Common myeloid progenitor, CD34-positive (primary cell): ENCODE measurements at regions not wholly inside any gene's neighbourhood (a gene's known extent, or its start where the extent isn't known, plus 50 kb on each side); places are given as distances from the start of the nearest gene placed in this dataset.

Experiments
- CTCF ChIA-PET: fragments of 350-600 bp; sonication (Branson Sonifier 250); formaldehyde crosslinking; loops from one replicate; lab custom pipeline; 2021; ENCODE audit warnings: antibody characterized with exemption; lab: Charles Lee
- POLR2A ChIA-PET: fragments of 350-600 bp; sonication (Branson Sonifier 250); formaldehyde crosslinking; loops from one replicate; lab custom pipeline; 2021; ENCODE audit warnings: antibody characterized with exemption; lab: Charles Lee
- DNase-seq, 3 donors: peaks; one replicate each; pipeline versions ENCODE4 v3.0.0 to v3.0.0-alpha.2; 2013
- H3K27ac ChIP-seq, 2 experiments: 1 replicate in 1 of 2; 2 replicates in 1 of 2; pipeline ENCODE4 v1.7.0; 2013; ENCODE audit warnings: inconsistent platforms in 2 of 2, low read length in 2 of 2, mild to moderate bottlenecking in 2 of 2, low read depth in 1 of 2, moderate library complexity in 1 of 2; ENCODE audit not compliant: severe bottlenecking in 2 of 2, insufficient read depth in 1 of 2, poor library complexity in 1 of 2
- H3K27me3 ChIP-seq, 5 experiments: replicated peaks in 2 of 5; 1 replicate in 3 of 5; 2 replicates in 2 of 5; pipeline versions ENCODE4 v1.6.1 to v1.7.0; 2013; ENCODE audit warnings: low read length in 4 of 5, mild to moderate bottlenecking in 2 of 5, moderate library complexity in 2 of 5, inconsistent platforms in 1 of 5; ENCODE audit not compliant: insufficient read depth in 5 of 5, control insufficient read depth in 4 of 5
- H3K36me3 ChIP-seq, 4 experiments: 1 replicate in 2 of 4; 2 replicates in 2 of 4; pipeline versions ENCODE4 v1.6.1 to v1.7.0; 2013; ENCODE audit warnings: low read length in 3 of 4, control low read depth in 1 of 4, mild to moderate bottlenecking in 1 of 4; ENCODE audit not compliant: control insufficient read depth in 4 of 4, insufficient read depth in 4 of 4
- H3K4me1 ChIP-seq, 4 experiments: 1 replicate in 3 of 4; 2 replicates in 1 of 4; pipeline versions ENCODE4 v1.6.1 to v1.7.1; 2013; ENCODE audit warnings: low read length in 3 of 4, mild to moderate bottlenecking in 3 of 4, control low read depth in 1 of 4, inconsistent platforms in 1 of 4, moderate library complexity in 1 of 4; ENCODE audit not compliant: control insufficient read depth in 4 of 4, insufficient read depth in 4 of 4; ENCODE audit errors: control extremely low read depth in 1 of 4
- H3K4me3 ChIP-seq, 7 experiments: 1 replicate in 4 of 7; 2 replicates in 3 of 7; pipeline versions ENCODE4 v1.5.1 to v1.7.0; 2013; ENCODE audit warnings: mild to moderate bottlenecking in 7 of 7, low read length in 6 of 7, moderate library complexity in 6 of 7, inconsistent platforms in 2 of 7, low read depth in 2 of 7, control low read depth in 1 of 7; ENCODE audit not compliant: insufficient read depth in 4 of 7, control insufficient read depth in 1 of 7; ENCODE audit errors: extremely low read depth in 1 of 7
- H3K9me3 ChIP-seq, 5 experiments: 1 replicate in 4 of 5; 2 replicates in 1 of 5; pipeline versions ENCODE4 v1.6.1 to v1.7.1; 2013; ENCODE audit warnings: low read length in 4 of 5, mild to moderate bottlenecking in 2 of 5, inconsistent platforms in 1 of 5, low read depth in 1 of 5, moderate library complexity in 1 of 5; ENCODE audit not compliant: control insufficient read depth in 4 of 5, insufficient read depth in 2 of 5; ENCODE audit errors: control extremely low read depth in 1 of 5
- WGBS: methylation state at CpG from one replicate; pipeline ENCODE4 v1.1.5; 2013; ENCODE audit not compliant: insufficient coverage; 5-methylcytosine and 5-hydroxymethylcytosine counted together

- H3K27me3 ChIP-seq = no peaks in the 10 kb centered on the region
- H3K9me3 ChIP-seq = no peaks in the 10 kb centered on the region
- no peak for DNase-seq
- H3K36me3 ChIP-seq = no peaks in the 10 kb centered on the region
- H3K4me1 ChIP-seq = no peaks in the 10 kb centered on the region
- 91% methylated on average over 7 of the region's 10 CpGs for WGBS
- no peak overlapping the region for H3K4me3 ChIP-seq
- ChIA-PET CTCF (interaction anchor here (1.6 kb wide), 1 partner anchor 8 kb away, joined by 4 read pairs; no protein-coding TSS in a partner anchor), POLR2A (no interaction called here)
- H3K27ac ChIP-seq = no peak overlapping the region
Observed at GRCh38 chr13:106986687-106987426, 418.9 kb upstream of the ARGLU1 start.

- POLR2A ChIA-PET = no interaction called here
- Histone ChIP-seq H3K4me1 (no peaks in the 10 kb centered on the region), H3K9me3 (no peaks in the 10 kb centered on the region), H3K36me3 (no peaks in the 10 kb centered on the region), H3K4me3 (no peak overlapping the region), H3K27ac (no peak overlapping the region), H3K27me3 (no peaks in the 10 kb centered on the region)
- 89% methylated on average over 5 of the region's 7 CpGs for WGBS
- DNase-seq = no peak
- CTCF ChIA-PET = interaction anchor here (1.6 kb wide), 1 partner anchor 8 kb away, joined by 4 read pairs; no protein-coding TSS in a partner anchor
Observed at GRCh38 chr13:106986033-106986484, 418.1 kb upstream of the ARGLU1 start.

DNA sequence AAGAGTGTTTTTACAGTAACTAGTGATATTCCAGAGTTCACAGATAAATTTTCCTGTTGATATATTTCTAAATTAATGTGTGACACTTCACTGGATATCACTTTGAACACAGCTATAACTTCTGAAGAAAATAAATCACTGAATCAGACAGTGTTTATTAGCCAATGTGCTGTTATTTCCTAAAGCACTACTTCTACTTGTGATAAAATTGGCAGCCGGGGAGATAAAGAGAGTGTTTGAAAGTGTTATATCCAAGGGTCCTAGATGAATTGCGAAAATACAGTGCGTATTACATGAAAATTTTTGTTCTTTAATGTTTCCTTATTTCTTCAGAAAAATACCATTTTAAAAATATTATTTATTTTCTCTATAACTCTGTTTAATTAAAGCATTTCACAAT is 417.5 kb upstream of the ARGLU1 start:
- Histone ChIP-seq H3K27ac (no peak overlapping the region), H3K36me3 (no peaks in the 10 kb centered on the region), H3K4me3 (no peak overlapping the region), H3K4me1 (no peaks in the 10 kb centered on the region), H3K27me3 (no peaks in the 10 kb centered on the region), H3K9me3 (no peaks in the 10 kb centered on the region)
- DNase-seq = no peak
- ChIA-PET POLR2A (no interaction called here), CTCF (no interaction called here)
- no CpG with 5 or more reads among the region's 3 CpGs for WGBS

- POLR2A ChIA-PET = no interaction called here
- CTCF ChIA-PET = no interaction called here
- Histone ChIP-seq H3K4me3 (no peak overlapping the region), H3K9me3 (no peaks in the 10 kb centered on the region), H3K27me3 (no peaks in the 10 kb centered on the region), H3K36me3 (no peaks in the 10 kb centered on the region), H3K27ac (no peak overlapping the region), H3K4me1 (no peaks in the 10 kb centered on the region)
- WGBS = 100% methylated on average over 1 of the region's 2 CpGs
- DNase-seq = no peak
Observed at GRCh38 chr13:106981051-106981450, 413.1 kb upstream of the ARGLU1 start.

GRCh38 chr13:106967391-106967790 is 399.5 kb upstream of the ARGLU1 start:
- Histone ChIP-seq H3K4me3 (no peak overlapping the region), H3K9me3 (no peaks in the 10 kb centered on the region), H3K4me1 (no peaks in the 10 kb centered on the region), H3K36me3 (no peaks in the 10 kb centered on the region), H3K27ac (no peak overlapping the region), H3K27me3 (no peaks in the 10 kb centered on the region)
- POLR2A ChIA-PET = no interaction called here
- CTCF ChIA-PET = no interaction called here
- WGBS = no CpG with 5 or more reads among the region's 1 CpG
- no peak for DNase-seq

DNA sequence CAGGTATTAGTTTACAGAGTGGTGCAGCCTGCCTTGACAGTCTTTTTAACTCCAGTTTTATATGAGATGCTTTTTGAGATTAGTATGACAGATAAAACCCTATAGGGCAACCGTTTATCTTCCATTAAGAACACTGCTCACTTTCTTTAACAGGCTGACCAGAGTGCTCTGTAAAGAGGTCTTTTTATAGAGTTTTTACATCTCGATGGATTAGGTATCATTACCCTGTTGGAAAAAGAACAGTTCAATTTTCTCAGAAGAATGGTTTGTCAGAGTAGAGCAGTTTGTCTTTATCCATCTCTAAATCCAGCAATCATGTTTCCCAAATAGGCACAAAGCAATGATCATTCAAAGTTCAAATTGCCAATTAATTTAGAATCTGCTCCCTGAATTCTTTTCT is 395.2 kb upstream of the ARGLU1 start:
- no CpG with 5 or more reads among the region's 2 CpGs for WGBS
- POLR2A ChIA-PET = no interaction called here

DNA sequence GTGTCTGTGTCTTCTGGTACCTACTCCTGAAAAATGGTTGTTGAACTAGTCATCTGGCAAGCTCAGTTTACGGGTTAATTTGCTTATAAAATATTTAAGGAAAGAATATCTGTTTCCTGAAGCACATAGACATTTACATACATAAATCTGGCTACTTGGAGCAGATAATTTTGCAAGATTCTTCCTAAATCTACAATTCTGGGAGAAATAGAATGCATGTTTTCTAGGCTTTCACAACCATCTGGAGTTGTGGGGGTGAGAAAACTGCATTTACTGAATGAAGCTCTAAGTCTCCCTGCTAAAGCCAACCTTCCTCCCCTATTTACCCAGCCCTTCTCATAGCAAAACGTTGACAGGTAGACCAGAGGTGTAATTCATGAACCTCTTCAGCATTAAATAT is 393.7 kb upstream of the ARGLU1 start:
- POLR2A ChIA-PET = no interaction called here
- Histone ChIP-seq H3K27ac (no peak overlapping the region), H3K36me3 (no peaks in the 10 kb centered on the region), H3K4me3 (no peak overlapping the region), H3K9me3 (no peaks in the 10 kb centered on the region), H3K27me3 (no peaks in the 10 kb centered on the region), H3K4me1 (no peaks in the 10 kb centered on the region)
- no CpG with 5 or more reads among the region's 2 CpGs for WGBS
- no peak for DNase-seq
- CTCF ChIA-PET = no interaction called here

More for the DNA sequence above, 395.2 kb upstream of the ARGLU1 start:
- H3K4me3 ChIP-seq = no peak overlapping the region
- no peaks in the 10 kb centered on the region for H3K36me3 ChIP-seq
- no peaks in the 10 kb centered on the region for H3K4me1 ChIP-seq
- no peak overlapping the region for H3K27ac ChIP-seq
- no peak for DNase-seq
- H3K9me3 ChIP-seq = no peaks in the 10 kb centered on the region
- no peaks in the 10 kb centered on the region for H3K27me3 ChIP-seq
- CTCF ChIA-PET = no interaction called here
